Activated CD4-positive, alpha-beta T cell treated with anti-CD3 and anti-CD28 coated beads, Interleukin-2, amount 50 U/mL, for 24 hours (primary cell): ENCODE measurements at regions not wholly inside any gene's neighbourhood (a gene's known extent, or its start where the extent isn't known, plus 50 kb on each side); places are given as distances from the start of the nearest gene placed in this dataset.
"Not testable (repeated sequence)": the region's sequence is repeated elsewhere in the genome, so short reads cannot be mapped to it uniquely, and the experiment has no call there.

Experiments used
- DNase-seq, 2 donors: peaks; one replicate each; pipeline ENCODE4 v3.0.0-alpha.2; 2020; ENCODE audit warnings: low read depth in 1 of 2, low spot score in 1 of 2

DNA sequence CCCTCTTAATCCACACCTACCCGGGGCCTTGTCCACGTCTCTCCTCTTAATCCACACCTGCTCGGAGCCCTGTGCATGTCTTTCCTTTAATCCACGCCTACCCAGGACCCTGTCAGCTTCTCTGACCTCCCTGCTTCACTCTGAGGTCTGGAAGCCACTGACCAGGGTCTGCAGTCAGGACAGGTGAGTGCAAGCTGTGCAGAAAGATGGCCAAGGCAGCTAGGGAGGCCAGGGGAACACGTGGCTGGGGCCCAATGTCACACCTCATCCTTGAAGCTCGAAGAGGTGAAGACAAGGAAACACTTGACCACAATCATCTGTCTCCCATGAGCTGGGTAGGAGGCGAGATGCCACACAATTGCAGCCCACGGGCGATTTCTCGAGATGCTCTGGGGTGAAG, 1516.9 kb downstream of the BRD1 start:
- no peak for DNase-seq

DNA sequence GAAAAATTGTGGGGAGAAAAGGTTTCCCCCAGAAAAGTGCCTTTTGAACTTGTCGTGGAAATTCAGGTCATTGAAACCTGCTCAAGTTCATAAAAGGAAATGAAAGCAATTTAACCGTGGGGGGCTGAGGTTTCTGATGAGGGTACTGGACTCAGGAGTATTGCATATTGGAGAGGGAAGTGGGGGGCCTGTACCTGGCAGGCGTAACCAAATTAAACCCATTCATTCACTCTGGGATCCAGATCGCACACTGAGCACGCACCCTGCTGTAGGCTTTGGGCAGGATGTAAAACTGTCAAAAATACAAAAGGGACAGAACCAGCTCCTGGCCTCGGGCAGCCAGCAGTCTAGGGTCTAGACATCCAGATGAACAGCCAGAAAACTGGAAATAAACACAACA, 1517.4 kb downstream of the BRD1 start:
- DNase-seq = no peak

DNA sequence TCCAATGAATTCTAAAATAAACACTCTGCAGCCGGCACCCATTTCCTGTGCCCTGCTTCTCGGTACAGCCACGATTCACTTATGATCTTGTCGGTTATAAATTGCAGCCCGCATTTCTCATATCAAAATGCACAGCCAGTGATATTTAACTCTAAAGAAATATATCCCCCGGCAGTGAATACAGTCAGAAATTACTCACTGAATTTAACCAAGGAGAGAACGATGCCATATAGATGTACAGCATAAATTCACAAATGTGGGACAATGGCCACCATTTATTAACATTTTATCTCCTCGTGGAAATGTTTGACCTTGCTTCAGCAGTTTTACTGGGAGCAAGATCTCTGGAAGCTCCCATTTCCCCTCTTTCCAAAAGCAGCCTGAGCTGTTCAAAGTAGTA, 1517.8 kb downstream of the BRD1 start:
- DNase-seq = no peak

DNA sequence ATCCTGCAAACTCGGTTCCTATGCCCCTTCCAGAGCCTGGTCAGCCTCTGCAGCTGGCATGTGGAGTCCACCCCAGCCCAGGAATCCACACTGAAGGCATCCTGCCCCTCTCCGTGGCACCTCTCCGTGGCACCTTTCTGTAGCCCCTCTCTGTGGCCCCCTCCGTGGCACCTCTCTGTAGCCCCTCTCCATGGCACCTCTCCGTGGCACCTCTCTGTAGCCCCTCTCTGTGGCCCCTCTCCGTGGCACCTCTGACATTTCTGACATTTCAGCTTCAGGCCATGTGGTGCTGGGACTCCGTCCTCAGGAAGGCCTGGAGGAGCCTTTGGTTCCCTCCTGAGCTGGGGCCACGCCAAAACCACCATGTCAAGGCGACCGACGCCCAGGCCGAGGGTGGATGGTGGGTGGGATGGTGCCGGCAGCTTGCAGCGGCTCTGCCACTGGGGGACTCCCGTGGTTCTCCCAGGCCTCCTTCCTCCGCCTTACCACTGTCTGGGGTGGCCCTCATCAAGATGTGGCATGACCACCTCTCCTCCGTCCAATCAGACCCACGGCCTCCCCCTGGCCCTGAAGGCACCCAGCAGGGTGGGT, 1518.5 kb downstream of the BRD1 start:
- DNase-seq = no peak

DNA sequence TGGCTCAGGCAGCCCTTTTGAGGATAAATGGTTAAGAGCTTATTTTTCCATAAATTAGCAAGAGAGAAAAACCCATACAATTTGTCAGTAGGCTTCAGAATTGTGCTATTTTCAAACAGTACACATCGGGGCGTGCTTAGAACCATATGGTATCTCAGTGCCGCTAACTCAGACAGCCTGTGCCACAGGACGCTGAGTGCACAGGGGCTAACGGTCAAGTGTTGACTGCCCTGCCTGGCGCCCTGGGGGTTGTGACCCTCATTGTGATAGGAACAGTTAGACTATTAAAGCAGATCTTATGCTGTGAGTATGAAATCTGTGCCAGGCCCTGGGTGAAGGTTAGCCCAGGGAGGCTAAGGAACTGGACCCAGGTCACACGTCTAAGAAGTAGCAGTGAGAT, 1519.7 kb downstream of the BRD1 start:
- DNase-seq = no peak

DNA sequence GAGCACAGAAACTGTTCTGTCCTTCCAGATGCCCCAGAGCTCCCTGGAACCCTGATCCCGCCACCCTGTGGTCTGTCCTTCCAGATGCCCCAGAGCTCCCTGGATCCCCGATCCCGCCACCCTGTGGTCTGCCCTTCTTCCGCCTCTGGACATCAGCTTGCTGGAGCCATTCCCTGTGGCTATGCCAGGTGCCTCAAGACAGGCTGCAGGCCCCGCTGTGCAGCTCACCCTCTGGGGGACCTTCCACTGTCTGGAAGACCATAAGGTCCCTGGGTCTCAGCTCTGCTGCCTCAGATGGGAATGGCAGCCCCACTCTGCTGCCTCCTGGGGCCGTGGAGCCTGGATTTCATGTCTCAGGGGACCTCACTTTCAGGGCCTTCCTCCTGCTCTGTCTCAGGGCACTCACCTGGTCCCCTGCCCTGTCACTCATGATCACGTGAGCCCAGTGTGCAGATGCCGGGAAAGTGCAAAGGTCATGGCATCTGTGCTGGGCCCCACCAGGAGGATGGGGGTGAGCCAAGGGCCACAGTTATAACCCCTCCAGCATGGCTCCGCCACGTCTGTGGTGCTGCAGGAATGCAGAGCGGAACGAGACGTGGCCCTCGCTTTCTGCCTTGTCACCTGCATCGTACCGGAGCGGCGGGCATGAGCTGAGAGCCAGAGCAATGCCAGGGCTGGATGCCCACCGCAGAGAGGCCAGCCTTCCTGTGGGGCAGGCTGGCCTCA, 1520.7 kb downstream of the BRD1 start:
- no peak for DNase-seq

DNA sequence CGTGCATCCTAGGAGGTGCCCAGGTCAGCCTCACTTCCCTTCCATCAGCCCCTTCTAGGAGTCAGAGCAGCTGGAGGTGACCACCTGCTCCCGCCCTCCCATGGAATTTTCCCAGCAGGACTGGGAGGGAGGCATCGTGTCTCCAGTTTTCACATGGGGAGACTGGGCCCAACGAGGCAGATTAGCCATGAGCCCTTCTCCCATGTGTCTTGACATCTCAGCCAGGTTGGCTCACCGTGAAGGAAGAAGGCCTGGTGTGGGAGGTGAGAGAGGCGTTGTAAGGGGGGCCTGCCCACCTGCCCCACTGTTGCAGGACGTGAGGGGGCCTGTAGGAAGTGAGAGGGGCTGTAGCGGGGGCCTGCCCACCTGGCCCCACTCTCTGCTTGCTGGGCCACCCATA, 1521.4 kb downstream of the BRD1 start:
- DNase-seq = no peak

DNA sequence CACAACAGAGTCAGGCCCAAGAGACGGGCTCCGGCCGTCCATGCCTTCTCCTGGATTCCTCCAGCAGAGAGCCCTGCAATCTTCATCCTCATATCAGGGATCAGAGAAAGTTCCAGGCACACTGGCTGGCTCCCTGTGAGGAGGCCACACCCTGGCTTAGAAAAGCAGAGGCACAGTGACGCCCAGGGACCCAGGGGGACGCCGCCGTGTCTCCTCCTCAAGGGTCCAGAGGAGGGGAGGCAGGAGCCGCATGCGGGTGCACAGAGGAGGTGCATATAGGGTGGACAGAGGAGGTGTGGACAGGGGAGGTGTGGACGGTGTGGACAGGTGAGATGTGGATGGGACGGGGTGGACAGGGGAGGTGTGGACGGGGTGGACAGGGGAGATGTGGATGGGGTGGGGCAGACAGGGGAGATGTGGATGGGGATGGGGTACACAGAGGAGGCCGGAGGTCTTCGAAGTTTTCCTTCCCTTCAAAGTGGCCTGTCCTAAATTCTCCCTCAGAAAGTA, 1521.9 kb downstream of the BRD1 start:
- no peak for DNase-seq

DNA sequence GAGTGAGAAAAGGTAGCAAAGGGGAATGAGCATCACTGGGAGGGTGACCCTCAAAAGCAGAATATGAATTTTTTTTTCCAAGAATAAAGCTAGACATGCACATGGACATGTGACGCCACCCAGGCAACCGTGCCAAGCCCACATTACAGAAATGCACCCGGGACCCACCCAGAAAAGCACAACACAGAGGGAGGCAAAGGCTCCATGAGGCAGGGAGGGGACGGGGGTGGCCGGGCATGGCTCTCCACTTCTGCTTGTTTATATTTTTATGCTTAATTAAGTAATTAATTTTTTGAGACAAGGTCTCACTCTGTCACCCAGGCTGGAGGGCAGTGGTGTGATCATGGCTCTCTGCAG, 1524.3 kb downstream of the BRD1 start:
- no peak for DNase-seq

DNA sequence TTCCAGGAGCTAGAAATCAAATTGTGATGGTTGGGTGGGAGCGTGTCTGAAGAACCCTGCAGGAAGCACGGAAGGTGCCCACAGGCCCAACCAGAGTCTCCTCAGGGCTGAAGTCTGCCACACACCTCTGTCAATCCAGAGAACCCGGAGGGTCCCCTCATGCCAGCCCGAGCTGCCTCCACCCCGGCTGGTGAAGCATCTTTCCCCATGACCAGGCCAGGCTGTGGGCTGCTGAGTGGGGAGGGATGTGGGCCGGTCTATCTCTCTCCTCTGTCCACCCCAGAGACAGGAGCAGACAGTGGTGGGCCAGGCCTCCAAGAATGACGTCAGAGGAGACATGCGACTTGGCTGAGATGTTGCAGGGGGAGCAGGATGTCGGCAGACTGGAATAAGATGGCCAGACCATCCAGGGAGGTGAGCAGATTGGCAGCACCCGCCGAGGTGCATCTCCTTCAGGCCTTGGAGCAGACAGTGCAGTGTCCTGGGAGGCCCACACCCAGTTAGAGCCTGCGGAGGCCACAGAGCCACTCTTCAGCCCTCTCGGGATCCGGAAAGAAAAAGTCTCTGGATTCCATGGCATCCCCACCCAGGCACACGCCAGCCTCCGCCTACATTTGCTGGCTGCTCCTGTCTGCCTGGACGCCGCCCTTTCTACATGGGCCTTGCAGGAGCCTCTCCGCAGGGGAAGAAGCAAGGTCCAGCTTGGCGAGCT, 1524.9 kb downstream of the BRD1 start:
- no peak for DNase-seq

DNA sequence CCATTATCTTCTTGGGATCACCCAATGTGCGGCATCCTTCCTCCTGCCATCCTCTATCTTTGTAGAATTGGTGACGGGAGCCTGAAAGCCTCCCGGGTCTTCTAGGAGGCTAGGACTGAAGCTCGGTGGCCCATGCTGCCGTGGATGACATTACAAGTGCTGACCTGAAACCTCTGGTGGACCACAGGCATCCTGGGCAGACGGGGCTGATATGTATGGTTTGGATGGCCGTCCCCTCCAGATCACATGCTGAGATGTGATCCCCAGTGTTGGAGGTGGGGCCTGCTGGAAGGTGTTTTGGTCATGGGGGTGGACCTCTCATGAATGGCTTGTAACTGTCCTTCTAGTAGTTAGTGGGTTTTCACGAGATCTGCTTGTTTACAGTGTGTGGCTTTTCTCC, 1525.8 kb downstream of the BRD1 start:
- DNase-seq = no peak

DNA sequence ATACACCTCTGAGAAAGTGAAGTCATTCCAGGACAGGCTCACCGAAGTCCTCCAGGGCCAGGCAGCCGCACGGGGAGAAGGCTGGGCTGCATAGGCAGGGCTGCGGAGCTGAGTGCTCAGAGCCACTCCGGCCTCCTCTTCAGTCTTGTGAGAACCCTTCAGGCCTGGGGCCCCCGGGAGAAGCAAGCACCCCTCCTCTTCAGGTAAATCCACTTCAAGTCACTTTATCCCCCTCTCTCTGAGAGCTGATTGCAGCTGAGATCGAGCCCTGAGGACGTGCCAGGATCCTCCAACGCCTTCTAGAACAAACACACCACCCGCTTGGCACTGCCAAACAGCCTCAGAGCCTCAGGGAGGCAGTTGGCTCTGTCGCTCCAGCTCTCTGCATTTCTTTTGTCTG, 1526.3 kb downstream of the BRD1 start:
- no peak for DNase-seq

DNA sequence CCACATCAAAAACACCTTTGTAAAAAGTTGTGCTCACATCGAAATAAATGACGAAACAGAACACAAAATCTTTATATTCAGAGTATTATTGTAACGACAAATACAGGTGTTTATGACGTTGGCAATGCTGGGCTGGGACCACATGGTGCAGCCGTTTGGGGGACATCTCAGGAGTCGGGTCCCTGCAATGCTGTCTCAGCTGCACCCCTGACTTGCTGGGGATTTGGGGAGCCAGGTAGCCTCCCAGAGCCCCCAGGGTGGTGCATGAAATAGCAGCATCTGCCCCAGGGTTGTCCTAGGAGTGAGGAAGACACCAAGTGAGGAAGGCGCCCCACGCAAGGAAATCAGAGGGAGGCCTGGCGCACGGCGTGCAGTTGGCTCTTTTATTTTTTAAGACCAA, 1526.8 kb downstream of the BRD1 start:
- DNase-seq = no peak

DNA sequence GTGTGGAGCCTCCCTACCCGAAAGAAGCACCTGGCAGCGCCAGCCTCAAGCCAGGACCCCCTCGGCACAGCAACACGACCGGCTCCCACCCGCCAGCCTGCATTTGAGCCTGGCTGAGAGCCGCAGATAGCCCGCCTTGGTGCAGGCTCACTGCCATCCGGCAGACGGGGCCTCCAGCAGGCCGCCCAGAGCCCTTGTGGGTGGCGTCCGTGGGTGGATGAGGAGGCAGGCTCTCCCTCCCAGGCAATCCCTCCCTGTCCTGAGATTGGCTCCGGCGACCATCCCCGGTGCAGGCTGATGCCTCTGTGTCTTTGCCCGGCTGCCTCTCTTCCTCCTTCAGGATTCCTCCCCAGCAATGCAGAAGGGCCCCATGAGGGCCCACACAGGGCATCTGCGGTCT, 1527.9 kb downstream of the BRD1 start:
- no peak for DNase-seq

DNA sequence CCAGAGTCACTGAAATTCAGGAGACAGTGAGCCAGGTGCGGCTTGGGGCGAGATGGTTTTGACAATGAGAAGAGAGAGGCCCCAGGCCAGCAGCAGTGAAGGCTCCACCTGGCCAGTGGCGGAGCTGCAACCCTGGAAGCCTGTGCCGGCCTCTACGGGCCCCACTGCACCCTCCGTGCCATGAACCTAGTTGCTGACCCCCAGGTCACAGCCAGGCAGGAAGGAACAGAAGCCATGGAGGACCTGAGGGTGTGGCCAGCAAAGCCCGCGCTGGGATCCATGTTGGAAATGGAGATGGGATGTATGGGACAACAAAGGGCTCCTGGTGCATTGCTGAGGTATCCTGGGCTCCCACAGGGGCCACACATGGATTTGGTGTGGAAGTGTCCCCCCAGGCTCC, 1528.5 kb downstream of the BRD1 start:
- no peak for DNase-seq

DNA sequence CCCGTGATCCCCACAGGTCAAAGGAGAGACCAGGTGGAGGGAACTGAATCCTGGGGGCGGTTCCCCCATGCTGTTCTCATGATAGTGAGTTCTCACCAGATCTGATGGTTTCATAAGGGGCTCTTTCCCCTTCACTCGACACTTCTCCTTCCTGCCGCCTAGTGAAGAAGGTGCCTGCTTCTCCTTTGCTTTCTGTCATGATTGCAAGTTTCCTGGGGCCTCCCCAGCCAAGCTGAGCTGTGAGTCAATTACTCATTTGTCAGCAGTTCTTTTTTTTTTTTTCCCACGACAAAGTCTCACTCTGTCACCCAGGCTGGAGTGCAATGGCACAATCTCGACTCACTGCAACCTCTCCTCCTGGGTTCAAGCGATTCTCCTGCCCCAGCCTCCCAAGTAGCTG, 1530.4 kb downstream of the BRD1 start:
- DNase-seq = no peak

DNA sequence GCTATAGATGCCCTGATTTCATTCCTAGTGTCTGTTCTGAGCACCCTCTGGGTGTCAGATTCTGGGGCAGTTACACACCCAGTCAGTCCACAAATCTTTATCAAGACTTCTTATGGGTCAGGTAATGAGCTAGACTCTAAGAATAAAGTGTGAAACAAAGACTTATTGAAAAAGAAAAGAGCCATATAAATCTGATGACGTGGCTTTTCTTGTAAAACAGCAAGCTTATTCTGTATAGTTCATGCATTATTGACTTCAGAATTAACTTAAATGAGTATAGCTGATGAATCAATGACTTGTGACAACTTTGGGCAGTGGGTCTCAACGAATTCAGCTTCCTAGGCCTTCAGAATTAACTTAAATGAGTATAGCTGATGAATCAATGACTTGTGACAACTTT, 1527.5 kb downstream of the TBC1D22A start:
- not testable (repeated sequence) for DNase-seq

DNA sequence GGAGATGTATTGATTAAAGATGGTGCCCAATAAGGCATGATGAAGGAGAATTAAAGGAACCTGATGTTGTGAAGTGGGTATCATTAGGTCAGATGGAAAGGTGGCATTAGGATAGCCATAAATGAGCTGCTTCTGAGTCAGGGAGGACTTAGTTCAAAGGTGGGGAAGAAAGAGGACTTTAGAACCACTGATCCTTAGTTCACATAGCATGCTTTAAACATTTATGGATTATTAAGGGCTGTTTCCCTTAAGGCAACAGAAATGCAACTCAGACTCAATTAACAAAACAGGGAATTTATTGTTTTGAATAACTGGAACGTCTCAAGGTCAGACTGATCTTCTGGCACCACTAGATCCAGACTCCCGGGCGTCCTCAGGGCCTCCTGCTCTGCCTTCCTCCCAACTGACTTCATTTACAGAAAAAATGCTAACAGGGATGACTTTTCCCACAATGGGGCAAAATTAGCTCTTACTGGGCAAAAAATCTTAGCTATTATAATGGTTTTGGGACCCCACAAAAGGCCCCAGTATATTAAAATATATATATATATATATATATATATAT, 1526.0 kb downstream of the TBC1D22A start:
- no peak for DNase-seq

DNA sequence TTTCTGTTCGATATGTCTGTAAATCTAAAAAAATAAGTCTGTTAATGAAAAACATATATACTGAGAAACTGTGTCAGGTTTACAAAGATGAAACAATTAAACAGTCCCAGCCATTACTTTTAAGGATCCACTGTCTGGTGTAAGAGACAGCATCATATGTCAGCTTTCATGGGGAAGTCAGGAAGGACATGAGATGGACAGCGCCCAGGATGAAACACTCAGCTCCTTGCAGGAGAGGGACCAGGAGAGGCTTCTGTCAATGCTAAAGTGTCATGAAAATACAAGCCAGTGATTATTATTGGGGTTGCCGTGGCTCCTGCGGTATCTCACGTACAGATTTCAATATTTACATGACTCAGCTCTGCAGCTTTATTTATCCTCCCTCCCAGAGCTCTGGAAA, 1524.6 kb downstream of the TBC1D22A start:
- no peak for DNase-seq

DNA sequence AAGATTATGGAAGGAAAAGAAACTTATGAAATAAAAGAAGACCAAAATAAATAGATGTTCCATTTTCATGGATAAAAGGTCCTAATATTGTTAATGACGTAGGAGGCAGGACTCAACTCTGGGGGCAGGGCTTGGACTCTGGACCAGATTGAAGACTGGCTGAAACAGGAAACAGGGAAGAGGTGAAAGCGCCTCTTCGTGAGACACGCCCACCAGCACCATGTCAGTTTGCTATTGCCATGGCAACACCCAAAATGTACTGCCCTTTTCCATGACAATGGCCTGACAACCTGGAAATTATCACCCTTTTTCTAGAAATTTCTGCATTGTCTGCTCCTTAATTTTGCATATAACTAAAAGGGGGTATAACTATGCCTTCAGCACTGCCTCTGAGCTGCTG, 1522.2 kb downstream of the TBC1D22A start:
- DNase-seq = no peak

DNA sequence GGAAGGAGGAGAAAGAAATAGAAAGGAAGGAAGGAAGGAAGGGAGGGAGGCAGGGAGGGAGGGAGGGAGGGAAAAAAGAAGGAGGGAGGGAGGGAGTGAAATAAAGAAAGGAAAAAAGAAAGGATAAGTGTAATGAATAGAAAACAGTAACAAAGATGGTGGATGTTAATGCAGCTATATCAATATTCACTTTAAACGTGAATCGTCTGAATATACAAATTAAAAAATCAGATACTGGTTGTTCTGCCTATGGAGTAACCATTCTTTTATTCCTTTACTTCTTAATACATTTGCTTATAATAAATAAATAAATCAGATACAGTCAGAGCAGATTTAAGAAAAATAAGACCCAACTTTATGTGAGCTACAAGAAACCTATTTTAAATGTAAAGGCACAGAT, 1520.4 kb downstream of the TBC1D22A start:
- DNase-seq = no peak

DNA sequence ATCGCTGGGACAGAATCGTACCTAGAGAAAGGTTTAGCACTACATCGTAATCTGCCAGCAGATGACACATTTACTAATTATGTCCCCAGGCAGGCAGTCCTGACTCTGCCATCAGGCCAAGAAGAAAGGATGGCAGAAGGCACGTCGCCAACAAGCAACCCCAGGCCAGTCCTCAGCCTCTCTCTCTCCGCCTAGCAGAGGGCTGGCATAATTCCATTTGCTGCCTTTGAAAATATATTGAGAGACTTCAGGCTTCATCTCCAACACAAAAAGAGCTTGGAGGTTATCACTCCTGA, 1517.0 kb downstream of the TBC1D22A start:
- no peak for DNase-seq
